NOMO-1 (cell line): ENCODE measurements at regions not wholly inside any gene's neighbourhood (a gene's known extent, or its start where the extent isn't known, plus 50 kb on each side); places are given as distances from the start of the nearest gene placed in this dataset.

Experiments used
- DNase-seq, 2 experiments: peaks; one replicate each; lab custom pipeline; 2025; ENCODE audit not compliant: unreplicated experiment in 2 of 2; lab: John Stamatoyannopoulos, UW

- no peak for DNase-seq
These were observed 91.4 kb upstream of the CDH19 start for GRCh38 chr18:66695281-66695680.

DNA sequence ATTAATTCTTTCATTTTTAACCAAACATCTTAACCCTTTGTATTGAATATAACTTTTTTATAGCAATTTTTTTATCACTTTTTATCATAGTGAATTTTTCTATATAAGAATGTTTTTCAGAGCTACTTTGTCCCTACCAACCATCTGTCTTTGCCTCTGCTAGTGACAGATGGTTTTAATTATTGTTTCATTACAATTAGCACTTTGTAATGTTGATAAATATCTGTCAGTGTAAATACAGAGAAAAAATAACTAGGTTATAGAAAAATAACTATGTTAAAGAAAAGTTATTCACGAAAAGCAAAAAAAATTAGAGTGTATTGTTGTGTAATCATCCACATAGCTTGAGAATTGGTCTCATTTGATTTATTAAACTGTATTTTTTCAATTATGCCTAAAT, 91.0 kb upstream of the CDH19 start:
- no peak for DNase-seq

GRCh38 chr18:66687635-66688034, 83.7 kb upstream of the CDH19 start:
- no peak for DNase-seq

GRCh38 chr18:66682855-66683322, 79.0 kb upstream of the CDH19 start:
- no peak for DNase-seq

DNA sequence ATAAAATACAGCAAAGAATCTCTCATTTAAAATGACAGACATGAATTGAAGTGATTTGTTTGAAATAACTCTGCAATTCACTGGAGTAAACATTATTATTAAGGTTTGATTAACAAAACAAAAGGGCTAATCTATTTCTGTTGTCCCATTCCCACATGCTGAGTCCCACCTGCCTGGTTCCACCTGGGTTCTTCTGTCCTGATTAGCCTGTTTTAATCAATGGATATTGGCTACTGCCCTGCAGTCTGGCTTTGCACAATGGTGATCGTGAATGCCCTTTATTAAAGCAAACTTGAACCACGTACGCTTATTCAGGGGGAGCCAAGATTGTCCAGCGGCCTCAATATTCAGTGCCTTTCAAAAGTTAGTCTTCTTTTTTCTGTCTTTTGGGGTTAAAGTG, 72.8 kb upstream of the CDH19 start:
- DNase-seq: no peak

DNA sequence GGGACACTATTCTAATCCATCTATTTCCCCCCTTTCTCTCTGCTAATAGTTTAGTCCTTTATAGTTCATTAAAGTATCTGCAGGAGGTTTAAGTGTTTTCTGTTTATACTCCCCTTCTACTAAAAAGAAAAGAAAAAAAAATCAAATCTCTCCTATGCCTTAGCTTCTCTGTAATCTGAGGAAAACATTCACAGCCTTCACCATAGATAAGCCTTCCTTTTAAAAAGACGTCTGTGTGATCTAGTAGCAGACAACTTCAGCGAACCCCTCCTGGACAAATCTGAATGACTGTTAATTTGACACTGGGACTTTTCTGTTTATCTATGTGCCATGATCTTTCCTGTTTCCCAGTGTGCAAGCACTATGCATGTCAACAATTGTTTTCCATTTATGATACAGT, 70.4 kb upstream of the CDH19 start:
- DNase-seq: no peak

DNA sequence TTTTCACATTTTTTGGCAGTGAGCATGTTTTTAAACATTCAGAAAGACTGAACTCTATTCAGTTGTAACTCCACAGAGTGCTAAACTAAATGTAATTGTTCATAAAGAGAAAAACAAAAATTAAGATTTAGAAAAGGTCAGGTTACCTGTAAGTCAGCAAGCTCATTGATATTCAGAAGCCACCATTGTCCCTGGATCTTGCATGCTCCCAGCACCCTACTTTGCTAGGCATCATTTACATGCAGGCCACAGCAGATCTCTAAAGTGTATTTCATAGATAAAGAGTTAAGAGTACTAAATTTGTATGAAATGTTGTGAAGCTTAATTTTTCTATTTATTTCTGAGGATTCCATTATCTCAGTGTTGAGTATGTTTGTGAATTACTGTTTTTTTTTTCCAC, 64.8 kb upstream of the CDH19 start:
- DNase-seq: no peak

GRCh38 chr18:66662632-66663031, 58.7 kb upstream of the CDH19 start:
- DNase-seq: no peak

- no peak for DNase-seq
These were observed 51.5 kb upstream of the CDH19 start for GRCh38 chr18:66655407-66655806.
